ENCODE measurements at regions not wholly inside any gene's neighbourhood (a gene's known extent, or its start where the extent isn't known, plus 50 kb on each side); places are given as distances from the start of the nearest gene placed in this dataset.

DNA sequence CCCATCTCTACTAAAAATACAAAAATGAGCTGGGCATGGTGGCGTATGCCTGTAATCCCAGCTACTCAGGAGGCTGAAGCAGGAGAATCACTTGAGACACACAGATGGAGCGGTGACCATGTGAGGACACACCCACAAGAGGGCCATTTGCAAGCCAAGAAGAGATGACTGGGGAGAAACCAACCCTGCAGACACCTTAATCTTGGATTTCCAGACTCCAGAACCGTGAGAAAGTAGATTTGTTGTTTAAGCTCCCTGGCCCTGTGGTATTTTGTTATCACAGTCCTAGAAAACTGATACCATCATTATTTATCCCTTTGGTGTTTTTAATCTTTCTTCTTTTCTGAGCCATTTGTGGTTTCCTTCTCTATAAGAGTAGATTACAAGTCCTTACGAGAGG is 88.6 kb upstream of the ID2 start:
- Histone ChIP-seq H3K4me1 (peaks cover 0 to 14% (median under 1%) of the 10 kb centered on the region in 12 donors), H3K4me3 (no peak overlapping the region), H3K27ac (no peak overlapping the region), H3K36me3 (no peaks in the 10 kb centered on the region), H3K27me3 (no peaks in the 10 kb centered on the region), H3K9me3 (no peaks in the 10 kb centered on the region)
- no peak for DNase-seq
- TF ChIP-seq CTCF (IDR thresholded peaks at IDR 0.05) (no peak), POLR2A (IDR thresholded peaks at IDR 0.05) (no peak)
- no peak for ATAC-seq
- intact Hi-C loops (cut with DNase I), result loop anchor here in 4 of 10 donors (5.0 to 10.0 kb wide), 3 partner anchors 69 to 89 kb away; partner anchors contain the start of gene ID2 (in 1 of the 4)
- WGBS, 4 donors, result 91 to 95% (median 93%) methylated on average over 4 of the region's 4 CpGs

GRCh38 chr2:8594731-8595427 is 87.0 kb upstream of the ID2 start:
- H3K4me3 ChIP-seq, result no peak overlapping the region
- 84 to 90% (median 86%) methylated on average over 18 of the region's 18 CpGs for WGBS, 4 donors
- DNase-seq (no peak), ATAC-seq (no peak)
- intact Hi-C loops (cut with DNase I), result loop anchor here in 4 of 10 donors (5.0 to 10.0 kb wide), 3 partner anchors 67 to 87 kb away; partner anchors contain the start of gene ID2 (in 1 of the 4)
- no peaks in the 10 kb centered on the region for H3K36me3 ChIP-seq
- H3K27me3 ChIP-seq, result no peaks in the 10 kb centered on the region
- no peak for TF ChIP-seq POLR2A (IDR thresholded peaks at IDR 0.05)
- TF ChIP-seq CTCF (IDR thresholded peaks at IDR 0.05), result no peak
- no peak overlapping the region for H3K27ac ChIP-seq
- H3K9me3 ChIP-seq, result no peaks in the 10 kb centered on the region
- peaks cover 0 to 14% (median 2%) of the 10 kb centered on the region in 12 donors for H3K4me1 ChIP-seq

GRCh38 chr2:8595428-8595805 is 86.4 kb upstream of the ID2 start:
- Histone ChIP-seq H3K27ac (no peak overlapping the region), H3K4me3 (no peak overlapping the region), H3K4me1 (peaks cover 0 to 14% (median under 1%) of the 10 kb centered on the region in 12 donors), H3K9me3 (no peaks in the 10 kb centered on the region), H3K36me3 (no peaks in the 10 kb centered on the region), H3K27me3 (no peaks in the 10 kb centered on the region)
- no peak for TF ChIP-seq CTCF (IDR thresholded peaks at IDR 0.05)
- TF ChIP-seq POLR2A (IDR thresholded peaks at IDR 0.05), result no peak
- WGBS, 4 donors, result 88 to 95% (median 93%) methylated on average over 11 to 12 of the region's 12 CpGs
- intact Hi-C loops (cut with DNase I), result loop anchor here in 2 of 10 donors (10.0 kb wide), 1 partner anchor 79 kb away; no protein-coding TSS in a partner anchor
- DNase-seq, result no peak
- no peak for ATAC-seq

GRCh38 chr2:8595811-8596600 is 85.8 kb upstream of the ID2 start:
- TF ChIP-seq POLR2A (IDR thresholded peaks at IDR 0.05), result no peak
- TF ChIP-seq CTCF (IDR thresholded peaks at IDR 0.05), result no peak
- H3K4me3 ChIP-seq, result no peak overlapping the region
- DNase-seq, result no peak
- H3K4me1 ChIP-seq, result peaks cover 0 to 10% (median 0%) of the 10 kb centered on the region in 12 donors
- no peaks in the 10 kb centered on the region for H3K9me3 ChIP-seq
- WGBS, 4 donors, result 84 to 91% (median 85%) methylated on average over 27 of the region's 27 CpGs
- no peaks in the 10 kb centered on the region for H3K36me3 ChIP-seq
- intact Hi-C loops (cut with DNase I), result loop anchor here in 2 of 10 donors (10.0 kb wide), 1 partner anchor 79 kb away; no protein-coding TSS in a partner anchor
- no peaks in the 10 kb centered on the region for H3K27me3 ChIP-seq
- H3K27ac ChIP-seq, result no peak overlapping the region
- ATAC-seq, result no peak

Measured in heart left ventricle (tissue), 16 donors.